GM21576 (cell line): ENCODE measurements at regions not wholly inside any gene's neighbourhood (a gene's known extent, or its start where the extent isn't known, plus 50 kb on each side); places are given as distances from the start of the nearest gene placed in this dataset.

Experiments used
- ATAC-seq: cut with Tn5 transposase; IDR thresholded peaks from one replicate; pipeline ENCODE4 v1.9.1; 2021; ENCODE audit warnings: mild to moderate bottlenecking, moderate library complexity; ENCODE audit not compliant: unreplicated experiment

DNA sequence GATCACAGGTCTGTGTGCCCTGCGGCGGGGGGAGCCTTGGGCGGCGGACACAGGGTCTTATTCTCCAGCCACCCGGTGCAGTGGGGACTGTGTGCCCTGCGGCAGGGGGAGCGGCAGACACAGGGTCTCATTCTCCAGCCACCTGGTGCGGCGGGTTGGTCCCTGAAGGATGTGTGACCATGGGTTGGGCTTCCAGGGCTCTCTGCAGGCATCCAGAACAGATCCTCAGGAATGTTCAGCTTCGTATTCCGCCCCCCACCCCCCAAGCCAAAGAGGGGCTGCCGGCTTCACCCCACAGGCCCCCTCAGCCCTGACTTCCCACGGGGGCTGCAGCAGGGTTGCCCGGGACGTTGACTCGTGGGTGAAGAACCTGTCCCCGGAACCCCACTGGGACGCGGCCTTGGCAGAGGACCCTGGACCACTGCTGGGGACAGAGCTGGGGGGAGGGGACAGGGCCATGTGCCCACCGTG is 154.5 kb upstream of the PPP2R2D start:
- ATAC-seq: no peak

DNA sequence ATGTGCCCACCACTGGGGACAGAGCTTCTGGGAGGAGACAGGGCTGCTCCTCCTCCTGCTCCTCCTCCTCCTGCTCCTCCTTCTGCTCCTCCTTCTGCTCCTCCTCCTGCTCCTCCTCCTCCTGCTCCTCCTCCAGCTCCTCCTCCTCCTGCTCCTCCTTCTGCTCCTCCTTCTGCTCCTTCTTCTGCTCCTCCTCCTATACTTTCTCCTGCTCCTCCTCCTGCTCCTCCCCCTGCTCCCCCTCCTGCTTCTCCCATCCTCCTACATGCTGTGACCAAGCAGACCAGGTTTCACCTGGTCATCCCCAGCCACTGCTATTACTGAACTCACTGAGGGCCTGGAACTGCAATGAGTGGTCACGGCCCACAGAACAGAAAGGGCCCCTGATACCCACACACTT is 154.0 kb upstream of the PPP2R2D start:
- ATAC-seq: no peak

DNA sequence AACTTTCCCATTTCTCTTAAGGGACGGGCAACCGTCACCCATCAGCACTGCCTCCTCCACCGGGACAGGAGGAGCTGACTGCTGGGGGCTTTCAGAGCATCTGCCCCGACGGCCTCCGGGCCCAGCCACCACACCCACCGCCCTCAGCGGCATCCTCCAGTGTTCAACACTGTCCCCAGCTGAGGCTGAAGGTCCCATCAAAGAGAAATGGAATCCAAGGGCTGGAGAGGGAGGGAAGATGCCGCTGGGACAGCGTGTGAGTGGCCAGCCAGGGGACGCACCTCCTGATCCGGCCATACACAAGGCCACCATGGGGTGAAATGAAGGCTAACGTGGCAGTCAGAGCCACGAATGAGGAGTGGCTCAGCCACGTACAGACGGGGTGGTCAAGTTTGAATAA is 153.6 kb upstream of the PPP2R2D start:
- ATAC-seq: no peak

DNA sequence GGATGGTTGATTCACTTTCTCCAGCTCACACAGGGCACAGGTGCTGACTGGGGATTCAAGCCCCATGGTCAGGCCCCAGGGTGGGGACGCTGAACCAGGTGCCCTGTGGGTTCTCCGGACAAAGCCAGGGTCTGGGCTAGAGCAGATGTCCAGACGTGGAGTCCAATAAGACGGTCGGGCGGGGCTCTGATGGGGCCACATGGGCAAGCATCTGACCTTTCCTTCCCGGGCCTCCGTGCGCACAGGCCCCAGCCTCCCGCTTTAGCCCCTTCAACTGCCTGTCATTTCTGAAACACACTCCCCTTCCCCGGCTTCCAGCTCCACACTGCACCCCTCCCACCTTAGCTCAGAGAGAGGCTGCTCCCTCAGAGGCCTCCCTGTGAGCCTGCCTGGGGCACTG is 153.0 kb upstream of the PPP2R2D start:
- no peak for ATAC-seq

DNA sequence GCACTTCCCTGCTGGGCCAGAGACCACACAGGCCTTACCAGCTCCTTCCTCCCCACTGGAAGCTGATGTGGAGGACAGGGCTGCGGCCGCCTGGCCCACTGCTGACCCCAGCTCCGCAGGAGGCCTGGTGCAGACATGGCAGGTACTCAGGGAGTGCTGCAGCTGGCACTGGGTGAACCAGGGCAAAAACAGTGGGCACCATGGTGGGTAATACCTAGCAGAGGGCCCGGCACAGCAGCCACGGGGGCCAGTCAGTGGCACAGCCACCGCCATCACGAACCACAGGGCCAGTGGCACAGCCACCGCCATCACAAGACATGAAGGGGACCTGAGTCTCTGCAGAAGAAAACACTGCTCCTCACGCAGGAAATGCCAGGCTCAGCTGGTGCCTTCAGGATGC is 152.6 kb upstream of the PPP2R2D start:
- no peak for ATAC-seq

DNA sequence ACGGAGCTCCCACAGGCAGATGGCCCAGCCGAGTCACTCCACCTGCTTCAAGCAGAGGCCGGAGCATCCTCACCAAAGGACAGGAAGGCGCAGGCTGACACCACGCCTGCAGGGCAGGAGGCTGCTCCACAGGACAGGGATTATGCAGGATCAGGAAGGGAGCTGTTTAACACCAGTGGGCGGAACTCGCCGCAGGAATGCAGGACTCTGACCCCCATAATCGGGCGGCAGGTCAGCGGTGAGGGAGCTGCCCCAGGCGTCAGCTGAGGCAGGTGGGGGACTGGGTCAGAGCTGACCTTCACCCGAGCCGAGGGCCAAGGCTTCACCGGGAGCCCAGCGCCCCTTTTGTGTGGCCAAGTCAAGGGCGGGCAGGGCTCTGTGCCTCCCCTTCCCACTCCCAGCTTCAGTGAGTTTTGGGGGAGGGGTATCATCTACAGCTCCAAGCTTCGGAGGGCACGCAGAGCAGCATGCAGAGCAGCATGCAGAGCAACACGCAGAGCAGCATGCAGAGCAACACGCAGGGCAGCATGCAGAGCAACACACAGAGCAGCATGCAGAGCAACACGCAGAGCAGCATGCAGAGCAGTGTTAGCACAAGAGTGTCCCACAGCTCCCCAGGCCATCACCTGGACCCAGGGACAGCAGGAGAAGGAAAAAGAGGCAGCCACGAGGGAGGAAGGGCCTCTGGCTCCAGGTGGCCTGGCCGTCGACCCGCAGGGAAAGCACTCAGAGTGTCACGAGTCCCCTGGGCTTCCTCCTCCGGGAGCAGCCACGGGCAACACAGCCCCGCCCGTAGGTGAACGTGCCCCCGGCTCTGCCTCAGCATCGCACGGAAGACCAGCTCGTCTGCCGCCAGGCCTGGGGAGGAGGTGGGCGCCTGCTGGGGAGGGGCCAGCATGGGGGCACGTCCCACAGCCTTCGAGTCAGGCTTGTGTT is 151.7 kb upstream of the PPP2R2D start:
- no peak for ATAC-seq

DNA sequence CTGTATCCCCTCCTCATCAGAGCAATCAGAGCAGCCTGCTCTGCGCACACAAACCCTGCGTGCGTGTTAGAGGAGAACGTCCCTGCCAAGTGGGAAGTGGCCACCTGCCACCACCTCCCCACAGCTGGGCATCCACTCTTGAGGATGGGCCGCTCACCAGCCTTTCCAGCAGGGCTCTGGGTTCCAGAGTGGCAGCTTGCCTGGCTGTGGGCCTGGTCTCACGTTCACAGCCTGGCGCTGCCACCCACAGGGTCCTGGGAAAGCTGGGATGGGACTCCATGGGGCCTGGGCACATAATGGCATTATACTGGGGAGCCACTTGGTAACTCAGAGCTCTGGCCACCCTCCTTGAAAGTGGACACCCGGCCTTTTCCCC is 151.1 kb upstream of the PPP2R2D start:
- no peak for ATAC-seq

DNA sequence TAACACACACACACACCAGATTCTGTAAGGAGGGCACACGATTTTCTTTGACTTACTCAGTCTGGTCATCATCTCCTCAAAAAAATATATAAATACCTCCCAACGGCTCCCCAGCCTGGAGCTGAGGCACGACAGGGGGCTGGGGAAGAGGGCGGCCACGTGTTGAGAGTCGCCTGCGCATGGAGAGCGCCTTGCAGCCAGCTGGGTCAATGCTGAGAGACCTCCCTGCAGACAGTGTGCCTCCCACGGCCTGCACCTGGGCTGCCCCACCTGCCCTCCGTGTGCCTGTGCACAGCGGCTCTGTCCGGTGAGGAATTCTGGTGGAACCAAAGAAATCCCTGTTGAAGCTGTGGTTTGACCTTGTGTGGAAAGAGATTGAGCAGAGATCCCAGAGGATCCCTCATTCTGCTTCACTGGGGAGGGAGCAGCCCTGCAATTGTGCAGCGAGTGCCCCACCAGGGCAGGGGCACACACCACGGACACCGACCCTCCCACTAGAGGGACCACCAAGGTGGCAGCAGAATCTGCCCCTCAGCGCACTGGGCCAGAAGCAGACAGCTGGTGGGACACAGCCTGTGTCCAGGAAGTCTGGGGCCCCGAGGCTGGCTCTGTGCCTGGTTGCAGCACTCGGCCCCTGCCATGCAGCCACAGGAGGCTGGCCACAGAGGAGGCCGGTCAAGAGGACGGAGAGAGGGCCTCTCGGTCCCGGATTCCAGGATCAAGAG is 150.5 kb upstream of the PPP2R2D start:
- no peak for ATAC-seq

DNA sequence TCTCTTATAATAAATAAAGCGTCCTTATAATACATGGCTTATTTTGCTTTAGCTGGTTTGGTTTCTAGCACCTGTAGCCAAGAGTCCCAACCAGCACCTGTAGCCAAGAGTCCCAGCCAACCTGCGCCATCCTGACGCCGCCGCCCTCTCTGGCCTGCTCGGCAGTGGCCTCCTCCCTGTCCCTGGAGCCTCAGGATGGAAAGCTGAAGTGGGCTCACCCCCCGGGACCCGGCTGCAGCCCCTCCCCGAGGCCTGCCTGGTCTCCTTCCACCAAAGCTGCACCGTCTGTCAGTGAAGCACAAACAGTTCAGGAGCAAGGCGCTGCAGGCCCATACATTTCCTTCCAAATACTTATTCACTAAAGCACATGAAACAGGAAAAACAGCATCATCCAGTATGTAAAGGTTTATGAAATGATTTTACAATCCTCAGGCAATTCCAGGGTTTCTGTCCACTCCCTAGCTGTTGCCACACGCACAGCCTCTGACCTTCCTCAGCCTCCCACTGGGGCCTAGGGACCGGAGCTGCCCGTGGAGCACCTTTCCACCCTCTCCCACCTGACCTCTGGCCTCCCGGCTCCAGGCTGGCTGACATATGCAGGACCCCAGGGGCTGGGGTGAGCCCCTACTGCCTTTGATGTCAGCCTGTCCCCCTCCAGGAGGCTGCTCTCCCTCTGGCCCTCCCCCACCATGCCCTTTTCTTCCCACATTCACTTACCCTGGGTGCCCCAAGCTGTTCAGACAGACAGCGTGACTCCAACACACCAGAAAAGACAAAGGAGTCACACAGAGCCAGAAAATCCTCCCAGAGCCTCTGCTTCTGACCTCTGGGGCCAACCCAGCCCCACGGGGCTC is 149.6 kb upstream of the PPP2R2D start:
- no peak for ATAC-seq

DNA sequence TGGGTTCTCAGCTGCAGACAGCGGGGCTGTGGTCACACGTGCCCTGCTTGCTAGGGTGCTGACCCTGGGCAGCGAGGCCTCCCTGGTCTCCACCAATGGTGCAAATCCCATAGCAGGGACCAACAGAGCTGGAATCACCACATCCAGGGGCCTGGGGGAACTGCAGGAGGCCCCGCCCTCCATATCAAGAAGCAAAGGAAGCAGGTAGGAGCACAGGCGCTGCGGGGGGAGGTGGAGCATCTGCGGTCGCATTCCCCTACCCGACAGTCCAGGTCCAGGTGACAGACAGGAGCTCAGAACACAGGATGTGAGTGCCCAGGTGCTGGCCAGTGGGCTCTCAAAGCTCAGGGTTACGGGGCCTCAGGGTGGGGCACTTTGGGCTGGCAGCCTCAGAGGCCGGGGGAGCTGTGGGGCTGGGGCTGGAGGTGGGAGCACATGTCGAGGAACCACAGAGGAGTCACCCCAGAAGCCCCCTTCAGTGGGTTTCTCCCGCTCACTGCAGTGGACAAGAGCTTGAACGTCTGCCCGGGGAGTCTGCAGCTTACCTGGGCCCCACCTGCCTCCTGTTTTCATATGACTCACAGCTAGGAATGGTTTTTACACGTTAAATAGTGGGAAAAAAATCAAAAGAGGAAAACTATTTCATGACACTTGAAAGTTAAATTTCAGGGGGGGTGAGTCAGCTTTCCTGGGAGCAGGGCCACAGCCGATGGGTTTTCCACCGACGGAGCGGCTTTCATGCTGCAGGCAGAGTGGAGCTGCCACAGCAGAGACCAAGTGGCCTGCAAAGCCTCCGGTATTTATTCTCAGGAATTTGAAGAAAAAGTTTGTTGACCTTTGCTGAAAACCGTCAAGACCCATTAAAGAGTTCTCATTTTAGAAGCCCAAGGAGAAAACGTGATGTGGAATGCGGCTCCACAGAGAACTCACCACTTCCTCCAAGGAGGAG is 148.7 kb upstream of the PPP2R2D start:
- ATAC-seq: no peak

DNA sequence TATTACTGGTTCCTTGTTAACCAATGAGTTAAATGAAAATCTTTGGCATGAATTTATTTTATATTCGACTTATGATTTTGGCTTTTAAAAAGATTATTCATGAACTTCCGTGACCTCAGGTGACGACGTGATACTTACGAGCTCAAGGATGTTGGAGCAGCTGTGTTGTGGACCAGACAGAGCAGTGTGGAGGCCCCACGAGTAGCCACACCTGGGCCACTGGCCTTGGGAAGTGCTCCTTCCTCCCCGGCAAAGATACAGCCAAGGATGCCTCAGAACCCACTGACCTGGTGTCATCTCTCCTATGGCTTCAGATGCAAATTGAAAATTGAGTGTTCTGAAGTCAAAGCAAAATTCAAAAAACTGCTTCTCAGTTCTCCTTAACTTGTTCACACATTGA is 147.5 kb upstream of the PPP2R2D start:
- no peak for ATAC-seq

DNA sequence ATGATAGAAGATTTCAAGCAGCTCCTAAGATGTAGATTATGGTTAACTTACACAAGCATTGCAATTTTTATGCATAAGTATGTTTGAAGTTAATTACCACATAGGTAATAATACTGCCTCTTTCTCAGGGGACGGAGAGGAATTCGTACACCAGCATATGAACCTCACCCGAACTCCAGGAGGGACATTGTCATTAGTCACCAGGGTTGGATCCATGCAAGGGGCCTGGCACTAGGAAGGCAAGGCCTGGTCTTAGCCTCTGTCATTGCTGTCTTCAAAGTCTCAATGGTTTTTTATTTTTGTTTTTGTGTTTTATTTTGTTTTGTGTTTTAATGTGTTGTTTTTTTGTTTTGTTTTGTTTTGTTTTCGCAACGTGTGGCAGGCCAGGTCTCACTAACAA is 145.6 kb upstream of the PPP2R2D start:
- no peak for ATAC-seq

DNA sequence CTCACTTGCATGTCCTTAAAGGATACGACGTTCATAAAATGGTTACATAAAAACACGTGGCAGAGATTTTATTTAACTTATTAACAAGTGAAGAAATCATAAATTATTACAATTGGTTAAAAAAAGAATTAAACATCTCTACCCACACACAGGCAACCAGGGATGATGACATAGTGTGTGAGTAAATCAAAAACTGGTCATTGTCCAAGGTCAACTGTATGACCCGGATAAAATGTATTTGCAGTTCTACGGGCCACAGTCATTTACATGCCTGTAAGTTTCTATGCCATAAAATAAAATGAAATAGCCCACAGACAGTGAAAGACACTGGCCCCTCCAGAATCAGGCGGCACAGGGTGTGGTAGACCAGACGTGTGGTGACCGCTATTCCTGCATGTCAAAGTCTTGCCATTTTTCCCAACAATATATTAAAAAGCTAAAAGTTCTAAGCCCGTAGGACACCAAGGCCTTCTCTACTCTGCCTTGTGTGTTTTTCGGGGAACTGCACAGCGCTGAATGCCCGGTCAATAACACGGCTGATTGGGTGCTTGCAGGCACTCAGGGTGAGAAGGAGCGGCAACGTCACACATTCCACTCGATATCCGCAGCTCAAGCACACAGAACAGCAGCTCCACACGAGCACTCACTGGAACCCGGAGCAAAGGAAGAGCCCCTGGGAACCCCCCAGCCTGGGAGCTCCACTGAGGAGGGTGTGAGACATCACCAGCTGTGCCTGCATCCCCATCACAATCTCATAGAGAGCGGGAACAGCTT is 143.3 kb upstream of the PPP2R2D start:
- ATAC-seq: no peak

DNA sequence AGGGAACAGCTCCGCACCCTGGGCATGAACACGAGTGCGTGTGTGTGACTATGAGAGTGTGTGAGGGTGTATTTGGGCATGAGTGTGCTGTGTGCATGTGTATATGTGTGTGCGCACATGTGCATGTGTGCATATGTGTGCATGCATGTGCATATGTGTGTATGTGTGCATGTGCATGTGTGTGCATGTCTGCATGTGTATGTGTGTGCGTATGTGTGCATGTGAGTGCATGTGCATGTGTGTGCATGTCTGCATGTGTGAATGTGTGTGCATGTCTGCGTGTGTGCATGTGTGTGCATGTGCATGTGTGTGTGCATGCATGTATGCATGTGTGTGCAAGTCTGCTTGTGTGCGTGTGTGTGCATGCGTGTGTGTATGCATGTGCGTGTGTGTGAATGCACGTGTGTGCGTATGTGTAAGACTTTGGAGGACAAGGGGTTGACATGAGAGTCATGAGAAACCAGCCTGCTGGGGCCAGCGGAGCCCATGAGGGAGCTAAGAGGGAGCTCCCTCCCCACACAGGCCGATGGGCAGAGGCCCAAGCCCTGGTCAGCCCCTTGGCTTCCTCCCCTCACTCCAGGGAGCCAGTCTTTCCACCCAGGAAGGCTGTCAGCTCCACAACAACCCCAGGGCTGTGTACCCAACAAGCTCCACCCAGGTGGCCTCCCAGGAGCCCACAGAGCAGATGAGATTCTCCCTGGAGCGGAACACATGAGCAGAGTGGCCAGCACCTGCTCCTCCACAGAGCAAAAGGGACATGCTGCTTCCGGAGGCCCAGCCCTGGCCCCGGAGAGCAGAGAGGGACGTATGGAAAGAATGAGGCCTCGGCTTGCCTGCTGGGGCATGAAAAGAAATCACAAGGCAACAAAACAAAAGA is 142.5 kb upstream of the PPP2R2D start:
- ATAC-seq: no peak

DNA sequence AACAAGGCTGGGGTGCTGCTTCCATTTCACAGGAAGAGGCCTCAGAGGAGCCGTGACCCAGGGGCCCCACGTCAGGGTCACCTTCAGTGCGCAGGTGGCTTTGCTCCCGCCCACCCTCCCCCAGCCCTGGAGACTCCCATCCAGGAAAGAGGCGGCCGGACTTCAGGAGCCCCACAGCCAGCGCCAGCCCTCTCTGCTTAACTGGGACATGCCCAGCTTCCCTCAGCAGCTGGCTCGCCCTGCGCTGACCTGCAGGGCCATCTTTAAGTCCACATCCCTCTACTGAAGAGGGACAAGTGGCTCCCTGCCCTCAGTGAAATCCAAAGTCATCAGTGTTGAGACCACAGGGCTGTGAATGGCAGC is 141.9 kb upstream of the PPP2R2D start:
- ATAC-seq: no peak

DNA sequence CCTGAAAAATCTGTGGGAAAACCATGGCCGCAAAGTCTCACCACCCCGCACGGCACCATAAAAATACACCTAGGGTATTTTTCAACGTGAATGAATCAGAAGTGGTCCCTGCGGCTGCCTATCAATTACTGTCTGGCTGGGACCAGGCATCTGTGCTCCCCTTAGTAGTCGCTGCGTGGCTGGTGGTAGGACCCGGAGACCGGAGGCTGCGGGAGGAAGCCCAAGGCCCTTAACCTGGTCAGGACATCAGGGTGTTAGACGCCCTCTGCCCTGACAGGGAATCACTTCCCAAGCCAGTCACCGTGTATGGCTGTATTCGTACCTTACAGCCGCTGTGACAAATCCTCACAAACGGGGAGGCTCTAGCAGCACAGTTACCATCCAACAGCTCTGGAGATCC is 141.5 kb upstream of the PPP2R2D start:
- no peak for ATAC-seq

DNA sequence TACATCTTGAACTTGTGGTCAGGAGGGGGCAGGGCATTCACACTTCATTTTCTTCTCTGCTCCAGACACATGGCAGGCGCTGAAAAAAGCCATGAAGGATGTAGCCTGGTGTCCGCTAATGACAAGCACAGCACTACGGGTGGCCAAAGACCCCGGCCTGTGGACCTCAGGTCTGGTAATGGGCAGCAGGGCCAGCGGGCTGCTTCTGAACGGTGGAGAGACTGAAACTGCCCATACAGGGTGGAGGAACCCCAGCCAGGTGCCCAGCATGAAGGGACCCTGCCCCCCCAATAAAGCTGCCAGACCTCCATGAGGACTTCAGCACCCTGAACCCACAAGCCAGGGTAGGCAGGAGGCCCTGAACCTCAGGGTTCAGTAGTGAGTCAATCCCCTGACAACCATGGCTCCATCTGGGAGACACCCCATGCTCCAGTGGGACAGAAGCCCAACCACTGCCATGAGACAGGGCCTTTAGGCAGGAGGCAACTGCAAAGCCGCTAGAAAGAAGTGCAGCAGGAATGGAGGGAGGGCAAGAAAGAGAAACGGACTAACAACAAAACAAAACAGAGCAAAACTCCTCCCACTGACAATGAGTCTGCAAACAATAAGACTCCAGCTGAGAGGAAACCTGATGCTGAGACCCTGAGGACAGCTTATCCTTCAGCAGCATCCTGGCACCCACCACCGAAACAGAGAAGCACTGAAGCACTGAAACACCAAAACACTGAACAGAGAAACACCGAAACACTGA is 140.2 kb upstream of the PPP2R2D start:
- ATAC-seq: no peak
